Brain microvascular endothelial cell (primary cell): ENCODE measurements at regions not wholly inside any gene's neighbourhood (a gene's known extent, or its start where the extent isn't known, plus 50 kb on each side); places are given as distances from the start of the nearest gene placed in this dataset.

Experiments
- DNase-seq: peaks from one replicate; pipeline ENCODE4 v3.0.0-alpha.2; 2020
- H3K27ac ChIP-seq: fragments of 250-450 bp; sonication (Bioruptor Pico); 2 replicates; pipeline ENCODE4 v1.5.1; 2020; ENCODE audit warnings: mild to moderate bottlenecking, moderate library complexity
- H3K27me3 ChIP-seq: fragments of 250-450 bp; sonication (Bioruptor Pico); replicated peaks from 2 replicates; pipeline ENCODE4 v1.5.1; 2020; ENCODE audit warnings: mild to moderate bottlenecking
- H3K36me3 ChIP-seq: fragments of 250-450 bp; sonication (Bioruptor Pico); replicated peaks from 2 replicates; pipeline ENCODE4 v1.5.1; 2020; ENCODE audit warnings: mild to moderate bottlenecking
- H3K4me3 ChIP-seq: 2 replicates; pipeline ENCODE4 v1.5.1; 2011; ENCODE audit warnings: low read depth, mild to moderate bottlenecking, control low read depth, low read length, moderate library complexity
- in situ Hi-C: cut with HindIII; loops from 2 replicates; pipeline ENCODE4 v1.10.0; 2017; ENCODE audit warnings: low sequenced_read_pairs, low pct_ligation_motif_present
- TF ChIP-seq, protein P1 (sequence below): IDR thresholded peaks from 2 replicates; pipeline ENCODE4 v1.5.1; 2011; ENCODE audit warnings: low read depth, mild to moderate bottlenecking, moderate library complexity, low read length, control low read depth, inconsistent platforms; ENCODE audit errors: missing control alignments

- Histone ChIP-seq H3K27ac (no peak overlapping the region), H3K27me3 (no peaks in the 10 kb centered on the region), H3K4me3 (no peak overlapping the region), H3K36me3 (no peaks in the 10 kb centered on the region)
- DNase-seq = no peak
- TF ChIP-seq, protein P1, sequence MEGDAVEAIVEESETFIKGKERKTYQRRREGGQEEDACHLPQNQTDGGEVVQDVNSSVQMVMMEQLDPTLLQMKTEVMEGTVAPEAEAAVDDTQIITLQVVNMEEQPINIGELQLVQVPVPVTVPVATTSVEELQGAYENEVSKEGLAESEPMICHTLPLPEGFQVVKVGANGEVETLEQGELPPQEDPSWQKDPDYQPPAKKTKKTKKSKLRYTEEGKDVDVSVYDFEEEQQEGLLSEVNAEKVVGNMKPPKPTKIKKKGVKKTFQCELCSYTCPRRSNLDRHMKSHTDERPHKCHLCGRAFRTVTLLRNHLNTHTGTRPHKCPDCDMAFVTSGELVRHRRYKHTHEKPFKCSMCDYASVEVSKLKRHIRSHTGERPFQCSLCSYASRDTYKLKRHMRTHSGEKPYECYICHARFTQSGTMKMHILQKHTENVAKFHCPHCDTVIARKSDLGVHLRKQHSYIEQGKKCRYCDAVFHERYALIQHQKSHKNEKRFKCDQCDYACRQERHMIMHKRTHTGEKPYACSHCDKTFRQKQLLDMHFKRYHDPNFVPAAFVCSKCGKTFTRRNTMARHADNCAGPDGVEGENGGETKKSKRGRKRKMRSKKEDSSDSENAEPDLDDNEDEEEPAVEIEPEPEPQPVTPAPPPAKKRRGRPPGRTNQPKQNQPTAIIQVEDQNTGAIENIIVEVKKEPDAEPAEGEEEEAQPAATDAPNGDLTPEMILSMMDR = no peak
- in situ Hi-C loops = no loop called here
These were observed 838.0 kb upstream of the WWC1 start for GRCh38 chr5:167453246-167454030.

GRCh38 chr5:167458412-167458811, 833.0 kb upstream of the WWC1 start:
- Histone ChIP-seq H3K27ac (no peak overlapping the region), H3K27me3 (no peaks in the 10 kb centered on the region), H3K36me3 (no peaks in the 10 kb centered on the region), H3K4me3 (no peak overlapping the region)
- DNase-seq = no peak
- TF ChIP-seq, protein P1 = no peak
- in situ Hi-C loops = no loop called here

- Histone ChIP-seq H3K27me3 (no peaks in the 10 kb centered on the region), H3K27ac (no peak overlapping the region), H3K4me3 (no peak overlapping the region), H3K36me3 (no peaks in the 10 kb centered on the region)
- TF ChIP-seq, protein P1 = no peak
- DNase-seq = no peak
- in situ Hi-C loops = no loop called here
These were observed 830.9 kb upstream of the WWC1 start for GRCh38 chr5:167460449-167461020.

DNA sequence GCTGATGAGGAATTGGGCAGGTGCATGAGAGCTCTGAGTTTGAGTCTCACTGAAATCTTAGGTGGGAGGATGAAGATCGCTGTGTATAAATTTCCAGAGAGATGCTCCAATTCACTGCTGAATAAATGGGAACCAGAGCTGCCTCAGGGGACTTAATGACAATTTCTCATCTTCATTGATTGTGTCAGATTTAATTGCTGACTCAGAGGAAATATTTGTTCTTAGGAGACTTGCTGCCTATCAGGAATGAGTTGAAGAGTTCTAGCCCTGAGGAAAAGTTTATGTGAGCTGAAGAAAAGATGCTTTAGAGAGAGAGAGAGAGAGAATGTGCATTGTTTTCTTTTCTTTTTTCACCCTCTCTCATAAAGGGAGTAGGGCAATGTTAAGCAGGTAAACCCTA, 827.5 kb upstream of the WWC1 start:
- DNase-seq = no peak
- in situ Hi-C loops = no loop called here
- TF ChIP-seq, protein P1 = no peak

DNA sequence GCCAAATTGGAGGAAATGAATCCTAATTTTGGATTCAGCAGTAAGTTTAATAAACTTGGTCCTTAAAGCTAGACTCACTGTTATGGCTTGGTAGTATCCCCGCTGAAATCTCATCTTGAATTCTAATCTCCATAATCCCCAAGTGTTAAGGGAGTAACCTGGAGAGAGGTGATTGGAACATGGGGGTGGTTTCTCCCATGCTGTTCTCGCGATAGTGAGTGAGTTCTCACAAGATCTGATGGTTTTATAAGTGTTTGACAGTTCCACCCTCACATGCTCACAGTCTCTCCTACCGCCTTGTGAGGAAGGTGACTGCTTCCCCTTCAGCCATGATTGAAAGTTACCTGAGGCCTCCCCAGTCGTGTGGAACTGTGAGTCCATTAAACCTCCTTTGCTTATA, 824.5 kb upstream of the WWC1 start:
- in situ Hi-C loops = no loop called here
- Histone ChIP-seq H3K27me3 (no peaks in the 10 kb centered on the region), H3K4me3 (no peak overlapping the region), H3K27ac (no peak overlapping the region), H3K36me3 (no peaks in the 10 kb centered on the region)
- no peak for DNase-seq
- TF ChIP-seq, protein P1 = no peak

More for the DNA sequence above, 827.5 kb upstream of the WWC1 start:
- no peak overlapping the region for H3K27ac ChIP-seq
- no peaks in the 10 kb centered on the region for H3K27me3 ChIP-seq
- no peaks in the 10 kb centered on the region for H3K36me3 ChIP-seq
- no peak overlapping the region for H3K4me3 ChIP-seq
